Endothelial cell of umbilical vein (primary cell): ENCODE measurements at regions not wholly inside any gene's neighbourhood (a gene's known extent, or its start where the extent isn't known, plus 50 kb on each side); places are given as distances from the start of the nearest gene placed in this dataset.

Experiments used
- BruUV-seq: library from RNA; stranded (reverse); fragments of 400-500 nt; replicated peaks from 2 replicates; lab custom pipeline; 2021; lab: Mats Ljungman, UMichigan
- CTCF ChIA-PET: fragments of 300-600, 350-600 bp; sonication (Branson Sonifier 250); formaldehyde crosslinking; loops from one replicate; lab custom pipeline; 2021; ENCODE audit warnings: antibody characterized with exemption, inconsistent platforms; lab: Charles Lee
- POLR2A ChIA-PET: fragments of 300-600, 350-600 bp; sonication (Branson Sonifier 250); formaldehyde crosslinking; loops from one replicate; lab custom pipeline; 2021; ENCODE audit warnings: antibody characterized with exemption, inconsistent platforms; lab: Charles Lee
- DNase-seq: peaks from one replicate; pipeline ENCODE4 v3.0.0-alpha.2; 2011; ENCODE audit warnings: low read depth, low spot score
- FAIRE-seq: peaks from 2 replicates; lab custom pipeline; 2011; peaks lifted over from hg19 to GRCh38; lab: Jason Lieb, UNC
- H2AFZ ChIP-seq: 2 replicates; pipeline ENCODE4 v1.6.0; 2012; ENCODE audit warnings: low read depth, low read length, control low read depth, inconsistent platforms
- H3K27ac ChIP-seq: 2 replicates; pipeline ENCODE4 v1.5.1; 2011; ENCODE audit warnings: low read depth, mild to moderate bottlenecking, control low read depth, low read length, moderate library complexity; ENCODE audit not compliant: insufficient read depth
- H3K27me3 ChIP-seq, 2 experiments: 2 replicates each; pipeline versions ENCODE4 v1.6.0 to v1.6.1; 2011; ENCODE audit warnings: low read length in 2 of 2, mixed read lengths in 1 of 2; ENCODE audit not compliant: control insufficient read depth in 2 of 2, insufficient read depth in 2 of 2
- H3K36me3 ChIP-seq, 2 experiments: 2 replicates in 1 of 2; 3 replicates in 1 of 2; pipeline ENCODE4 v1.5.1; 2011; ENCODE audit warnings: low read length in 2 of 2, mild to moderate bottlenecking in 1 of 2, moderate library complexity in 1 of 2; ENCODE audit not compliant: control insufficient read depth in 2 of 2, insufficient read depth in 2 of 2; ENCODE audit errors: extremely low read depth in 1 of 2
- H3K4me1 ChIP-seq: 3 replicates; pipeline ENCODE4 v1.5.1; 2011; ENCODE audit warnings: mild to moderate bottlenecking, low read length; ENCODE audit not compliant: control insufficient read depth, insufficient read depth; ENCODE audit errors: extremely low read depth
- H3K4me2 ChIP-seq: 2 replicates; pipeline ENCODE4 v1.6.1; 2011; ENCODE audit warnings: low read length, control low read depth, mixed read lengths; ENCODE audit not compliant: insufficient read depth
- H3K4me3 ChIP-seq, 3 experiments: fragments of 200-600 bp in 1 of 3; sonication (generic), shearing (Covaris generic) in 1 of 3; replicated peaks in 1 of 3; 2 replicates each; pipeline ENCODE4 v1.5.1; 2011 to 2016; ENCODE audit warnings: control low read depth in 3 of 3, low read length in 3 of 3, mild to moderate bottlenecking in 2 of 3, inconsistent platforms in 1 of 3, low read depth in 1 of 3, moderate library complexity in 1 of 3; ENCODE audit not compliant: insufficient read depth in 1 of 3
- H3K79me2 ChIP-seq: 2 replicates; pipeline ENCODE4 v1.6.0; 2012; ENCODE audit warnings: low read length, inconsistent platforms; ENCODE audit not compliant: control insufficient read depth, insufficient read depth
- H3K9ac ChIP-seq: replicated peaks from 2 replicates; pipeline ENCODE3; 2011; ENCODE audit warnings: low read length, control low read depth; ENCODE audit not compliant: insufficient read depth; ENCODE audit errors: extremely low read depth
- H3K9me1 ChIP-seq: replicated peaks from 3 replicates; pipeline ENCODE4 v1.6.0; 2011; ENCODE audit warnings: mild to moderate bottlenecking, low read length; ENCODE audit not compliant: control insufficient read depth, insufficient read depth; ENCODE audit errors: extremely low read depth
- H3K9me3 ChIP-seq: replicated peaks from 2 replicates; pipeline ENCODE4 v1.5.1; 2012; ENCODE audit warnings: low read length, inconsistent platforms; ENCODE audit not compliant: control insufficient read depth, insufficient read depth
- H4K20me1 ChIP-seq: replicated peaks from 2 replicates; pipeline ENCODE3; 2011; ENCODE audit warnings: mild to moderate bottlenecking, low read length; ENCODE audit not compliant: control insufficient read depth, insufficient read depth; ENCODE audit errors: extremely low read depth
- CTCF ChIP-seq, 2 donors: IDR thresholded peaks; 1 replicate in 1 of 2; 2 replicates in 1 of 2; pipeline ENCODE4 v1.5.1; 2011; ENCODE audit warnings: low read length in 2 of 2, mild to moderate bottlenecking in 2 of 2, moderate library complexity in 2 of 2, control low read depth in 1 of 2, inconsistent platforms in 1 of 2, low read depth in 1 of 2; ENCODE audit not compliant: insufficient read depth in 1 of 2; ENCODE audit errors: extremely low read depth in 1 of 2
- EZH2 ChIP-seq: IDR thresholded peaks from 2 replicates; pipeline ENCODE4 v1.6.1; 2012; ENCODE audit warnings: borderline replicate concordance, low read depth, mild to moderate bottlenecking, moderate library complexity, low read length, inconsistent platforms; ENCODE audit not compliant: severe bottlenecking
- POLR2A ChIP-seq: IDR thresholded peaks from 2 replicates; pipeline ENCODE4 v1.6.1; 2012; ENCODE audit warnings: low read depth, mild to moderate bottlenecking, control low read depth, low read length
- dilution Hi-C: fragments of 300-500 bp; cut with MboI; formaldehyde crosslinking; loops from one replicate; pipeline ENCODE4 v1.15.0; 2019; ENCODE audit warnings: low sequenced_read_pairs; ENCODE audit not compliant: extremely low pct_ligation_motif_present
- intact Hi-C: fragments of 100-400 bp; cut with micrococcal nuclease; formaldehyde crosslinking; loops from one replicate; pipeline ENCODE4 v1.10.0; 2022
- TF ChIP-seq, protein P1 (sequence below): IDR thresholded peaks from 2 replicates; pipeline ENCODE4 v1.6.1; 2011; ENCODE audit not compliant: insufficient read depth, insufficient read length

- Histone ChIP-seq H3K9me3 (no peaks in the 10 kb centered on the region), H3K4me2 (no peak overlapping the region), H3K4me1 (no peaks in the 10 kb centered on the region), H2AFZ (no peak overlapping the region), H3K27me3 (no peaks in the 10 kb centered on the region), H3K9me1 (no peaks in the 10 kb centered on the region), H3K9ac (no peak overlapping the region), H4K20me1 (no peaks in the 10 kb centered on the region), H3K36me3 (no peaks in the 10 kb centered on the region), H3K4me3 (no peak overlapping the region), H3K27ac (no peak overlapping the region), H3K79me2 (no peaks in the 10 kb centered on the region)
- TF ChIP-seq POLR2A (no peak), CTCF (IDR thresholded peaks at IDR 0.05; ENCODE audit: extremely low read depth in 1 of 2, insufficient read depth in 1 of 2, low read depth in 1 of 2, low read length in 2 of 2) (no peak), EZH2 (no peak)
- TF ChIP-seq, protein P1, sequence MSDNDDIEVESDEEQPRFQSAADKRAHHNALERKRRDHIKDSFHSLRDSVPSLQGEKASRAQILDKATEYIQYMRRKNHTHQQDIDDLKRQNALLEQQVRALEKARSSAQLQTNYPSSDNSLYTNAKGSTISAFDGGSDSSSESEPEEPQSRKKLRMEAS: no peak
- CTCF ChIA-PET: no interaction called here
- POLR2A ChIA-PET: no interaction called here
- DNase-seq (no peak), FAIRE-seq (no peak)
- no TSS peak for BruUV-seq
- intact Hi-C loops: no loop called here
- dilution Hi-C loops: no loop called here
Measured at GRCh38 chr2:145687442-145688134, 1167.7 kb upstream of the ZEB2 start.
